GM19455 (cell line): ENCODE measurements at regions not wholly inside any gene's neighbourhood (a gene's known extent, or its start where the extent isn't known, plus 50 kb on each side); places are given as distances from the start of the nearest gene placed in this dataset.
"Not testable (repeated sequence)": the region's sequence is repeated elsewhere in the genome, so short reads cannot be mapped to it uniquely, and the experiment has no call there.

Experiments
- ATAC-seq: cut with Tn5 transposase; IDR thresholded peaks from one replicate; pipeline ENCODE4 v1.9.1; 2021; ENCODE audit not compliant: unreplicated experiment

DNA sequence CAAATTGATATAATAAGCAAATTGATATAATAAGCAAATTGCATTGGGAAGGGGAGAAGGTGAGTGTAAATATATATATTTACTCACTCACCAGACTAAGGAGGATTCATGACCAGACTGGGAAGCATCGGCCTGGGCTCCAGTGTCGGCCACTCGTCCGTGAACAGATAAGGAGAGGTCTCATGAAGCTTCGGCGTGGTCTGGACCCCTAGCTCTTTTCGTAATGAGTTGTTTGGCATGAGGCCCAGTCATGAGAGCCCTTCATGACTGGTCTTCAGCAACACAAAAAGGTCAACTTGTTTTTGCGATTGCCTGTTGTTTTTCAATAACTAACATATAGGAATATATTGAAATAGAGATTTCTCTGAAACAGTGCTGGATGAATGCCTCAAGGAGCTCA lies 222.9 kb upstream of the KCNK2 start:
- ATAC-seq, result no peak

DNA sequence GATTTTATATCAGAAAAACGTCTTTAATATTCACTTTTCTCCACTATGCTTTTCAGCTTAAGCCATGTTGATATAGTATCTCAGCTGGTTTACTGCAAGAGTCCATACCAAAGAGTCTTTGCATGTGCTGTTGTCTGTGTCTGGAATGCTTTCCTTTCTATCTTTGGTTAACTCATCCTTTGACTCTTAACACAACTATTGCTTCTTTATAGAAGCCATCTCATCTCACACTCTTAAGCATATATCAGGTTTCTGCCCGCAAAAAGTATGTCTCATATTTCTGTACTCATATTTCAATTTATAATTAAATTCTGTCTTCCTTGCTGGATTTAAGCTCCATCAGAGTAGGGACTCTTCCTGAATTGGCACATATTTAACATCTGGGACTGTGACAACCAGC lies 220.9 kb upstream of the KCNK2 start:
- no peak for ATAC-seq

DNA sequence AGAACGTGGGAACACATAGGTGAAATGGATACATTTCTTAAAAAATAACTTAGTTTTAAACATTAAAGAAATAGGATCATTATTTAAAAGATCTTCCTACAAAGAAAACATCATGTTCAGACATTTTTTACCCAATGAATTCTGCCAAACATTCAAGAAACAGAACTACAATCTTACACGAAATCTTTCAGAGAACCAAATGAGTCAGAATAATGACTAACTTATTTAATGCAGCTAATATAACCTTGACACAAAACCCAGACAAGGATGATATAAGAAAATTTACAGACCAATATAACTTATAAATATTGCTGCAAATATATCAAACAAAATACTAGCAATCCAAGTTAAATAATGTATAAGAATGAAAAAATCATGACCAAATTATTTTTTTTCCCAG lies 220.1 kb upstream of the KCNK2 start:
- no peak for ATAC-seq

DNA sequence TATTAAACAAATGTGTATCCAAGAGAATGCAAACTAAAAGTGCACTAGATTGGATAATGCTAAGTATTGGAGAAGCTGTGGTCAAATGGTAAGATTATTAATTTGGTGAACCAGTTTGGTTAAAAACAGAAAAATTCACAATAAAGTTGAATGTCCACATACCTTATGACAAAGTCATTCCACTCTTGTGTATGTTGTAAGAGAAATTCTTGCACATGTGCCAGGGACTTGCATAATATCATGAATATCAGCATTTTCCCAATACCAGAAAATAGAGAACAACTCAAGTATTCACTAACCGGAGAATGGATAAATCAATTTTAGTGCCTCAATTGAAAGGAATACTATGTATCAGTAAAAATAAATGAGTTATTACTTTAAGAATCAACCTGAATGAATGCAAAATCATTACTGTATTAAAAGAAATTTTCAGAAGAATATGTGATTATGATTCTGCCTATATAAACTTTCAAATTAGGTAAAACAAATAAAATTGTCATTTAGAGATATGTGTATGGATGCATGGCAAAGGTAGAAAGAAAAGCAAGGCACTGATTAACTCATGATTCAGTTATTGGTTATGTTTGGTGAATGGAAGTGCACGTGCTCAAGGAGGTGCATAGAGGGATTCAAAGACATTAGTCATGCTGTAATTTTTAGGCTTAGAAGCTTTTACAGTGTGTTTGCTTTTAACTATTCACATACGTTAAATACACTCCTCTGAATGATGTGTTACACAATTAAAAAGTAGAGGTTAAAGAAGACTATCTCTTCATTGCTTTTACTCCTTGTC lies 217.4 kb upstream of the KCNK2 start:
- no peak for ATAC-seq

DNA sequence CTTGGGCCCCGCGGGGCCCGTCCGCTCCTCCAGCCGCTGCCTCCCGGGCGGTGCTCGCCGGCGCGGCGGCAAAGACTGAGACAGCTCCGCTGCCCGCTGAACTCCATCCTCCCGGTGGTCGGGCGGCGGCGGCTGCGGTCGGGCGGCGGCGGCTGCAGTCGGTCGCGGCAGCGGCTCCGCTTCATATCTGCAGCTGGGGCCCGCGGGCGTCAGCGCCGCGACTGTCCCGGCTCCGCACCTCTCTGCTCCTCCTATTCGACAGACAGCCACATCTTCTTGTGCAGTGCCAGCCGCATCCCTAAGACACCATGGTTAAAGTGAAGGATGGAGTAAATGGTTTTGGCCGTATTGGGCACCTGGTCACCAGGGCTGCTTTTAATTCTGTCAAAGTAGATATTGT lies 212.1 kb upstream of the KCNK2 start:
- ATAC-seq, result not testable (repeated sequence)

DNA sequence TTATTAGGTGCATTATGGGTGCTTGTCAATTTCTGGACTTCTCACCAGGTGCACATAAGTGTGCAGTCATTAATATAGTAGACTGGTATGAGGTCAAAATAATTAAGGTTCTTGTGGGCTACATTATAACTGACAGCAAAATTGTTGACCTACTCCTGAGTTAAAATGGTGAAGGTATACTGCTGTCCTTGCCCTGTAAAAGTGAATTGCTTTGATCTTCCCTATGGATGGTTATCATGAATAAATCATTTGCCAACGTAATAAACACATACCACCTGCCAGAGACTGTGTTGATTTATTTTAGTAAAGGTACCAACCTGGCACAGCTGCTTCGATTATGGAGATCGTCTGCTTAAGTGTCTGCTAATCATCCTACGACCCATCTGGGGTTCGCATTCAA lies 201.6 kb upstream of the KCNK2 start:
- ATAC-seq, result no peak

DNA sequence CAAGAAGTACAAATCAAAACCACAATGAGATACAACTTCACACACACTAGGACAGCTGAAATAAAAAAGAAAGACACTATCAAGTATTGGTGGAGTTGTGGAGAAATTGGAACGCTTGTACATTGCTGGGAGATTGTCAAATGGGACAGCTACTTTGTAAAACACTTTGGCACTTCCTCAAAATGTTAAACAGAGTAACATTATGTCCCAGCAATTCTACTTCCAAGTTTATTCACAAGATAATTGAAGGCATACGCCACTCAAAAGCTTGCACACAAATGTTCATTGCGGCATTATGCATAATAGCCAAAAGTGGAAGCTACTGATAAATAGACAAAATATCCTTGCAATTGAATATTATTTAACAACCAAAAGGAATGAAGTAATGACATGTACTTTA lies 199.9 kb upstream of the KCNK2 start:
- no peak for ATAC-seq

DNA sequence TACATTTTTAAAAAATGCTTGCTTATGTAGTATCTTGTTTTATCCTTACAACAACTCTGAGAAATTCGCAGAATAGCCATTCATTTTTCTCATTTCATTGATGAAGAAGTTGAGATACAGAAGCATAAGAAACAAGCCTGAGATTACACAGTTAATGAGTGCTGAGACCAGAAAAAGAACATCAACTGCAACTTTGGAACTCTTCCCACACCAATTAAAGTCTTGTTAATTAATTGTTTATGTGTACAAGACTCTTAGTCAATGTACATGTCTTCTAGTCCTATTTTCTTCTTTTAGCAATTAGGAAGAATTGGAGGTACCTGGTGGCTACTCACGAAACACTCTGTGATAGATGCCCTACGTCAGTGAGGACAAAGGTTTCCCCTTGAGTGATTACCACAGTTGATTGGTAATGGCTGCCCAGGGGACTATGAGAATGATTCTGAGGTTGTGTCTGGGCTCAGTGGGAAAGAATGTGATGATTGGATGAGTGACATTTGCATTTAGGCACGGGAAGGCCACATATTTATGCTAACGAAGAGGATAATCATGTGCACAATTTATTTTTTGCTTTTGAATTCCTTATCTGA lies 187.4 kb upstream of the KCNK2 start:
- ATAC-seq, result no peak

DNA sequence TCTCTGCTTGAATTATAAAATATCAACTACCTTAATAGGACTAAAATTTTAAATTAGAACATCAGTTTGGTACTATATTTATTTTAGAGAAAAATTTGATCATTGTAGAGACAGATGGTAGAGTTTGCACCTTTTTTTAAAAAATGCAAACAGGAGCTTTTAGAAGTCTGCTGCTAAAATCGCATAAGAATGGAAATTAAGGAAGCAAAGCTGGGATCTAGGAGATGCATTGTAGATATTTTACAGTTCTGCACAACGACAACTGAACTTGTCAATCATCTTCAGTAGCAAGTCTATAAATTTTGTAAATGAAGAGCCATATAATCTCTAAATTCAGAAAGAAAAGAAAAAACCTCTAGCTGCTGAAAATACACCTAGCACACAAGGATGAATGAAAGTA lies 185.6 kb upstream of the KCNK2 start:
- no peak for ATAC-seq

DNA sequence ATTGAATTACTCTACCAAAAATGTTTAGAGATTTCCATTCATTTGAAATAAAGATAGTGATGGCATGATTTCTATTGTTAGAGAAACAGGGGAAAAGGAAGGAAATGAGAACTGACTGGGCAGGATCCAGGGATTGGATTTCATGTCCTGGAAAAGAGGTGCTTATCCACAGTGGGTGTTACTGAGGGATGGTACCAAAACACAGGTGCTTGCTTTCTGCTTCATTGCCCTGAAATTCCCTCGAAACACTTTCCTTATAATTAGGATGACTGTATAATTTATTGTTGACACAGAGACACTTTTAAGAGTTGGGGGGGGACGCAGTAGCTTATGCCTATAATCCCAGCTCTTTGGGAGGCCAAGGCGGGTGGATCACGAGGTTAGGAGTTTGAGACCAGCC lies 185.0 kb upstream of the KCNK2 start:
- no peak for ATAC-seq

DNA sequence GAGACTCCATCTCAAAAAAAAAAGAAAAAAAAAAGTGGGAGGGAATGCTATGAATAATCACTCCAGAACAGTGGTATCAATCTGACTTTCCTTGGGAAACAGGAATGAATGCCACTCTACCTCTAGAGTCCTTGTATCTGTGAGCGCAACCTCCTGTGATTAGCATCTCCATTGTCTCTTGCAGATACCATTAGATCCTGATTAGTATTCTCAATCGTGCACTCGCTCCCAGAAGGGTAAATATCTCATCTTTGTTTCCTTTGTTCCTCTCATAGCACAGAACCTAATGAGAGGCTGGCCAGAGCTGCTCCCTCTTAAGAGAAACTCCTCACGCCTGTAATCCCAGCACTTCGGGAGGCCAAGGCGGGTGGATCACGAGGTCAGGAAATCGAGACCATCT lies 184.4 kb upstream of the KCNK2 start:
- ATAC-seq, result no peak

DNA sequence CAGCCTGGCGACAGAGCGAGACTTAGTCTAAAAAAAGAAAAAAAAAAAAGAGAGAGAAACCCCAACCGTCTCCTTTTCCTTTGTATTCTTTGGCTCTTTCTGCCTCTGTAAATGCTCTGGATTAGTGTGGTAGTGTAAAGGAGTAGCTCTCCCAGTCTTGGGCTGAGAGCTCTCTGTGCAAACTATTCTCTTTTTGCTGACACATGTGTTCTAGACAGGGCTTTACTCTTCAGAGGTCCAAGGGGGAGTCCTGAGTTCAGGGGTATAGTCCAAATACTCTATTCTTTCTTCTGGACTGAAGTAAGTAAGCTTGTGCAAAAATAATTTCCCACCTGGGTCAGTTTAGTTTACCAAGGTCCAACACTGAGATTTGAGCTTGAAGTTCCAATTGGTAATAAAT lies 183.8 kb upstream of the KCNK2 start:
- no peak for ATAC-seq

DNA sequence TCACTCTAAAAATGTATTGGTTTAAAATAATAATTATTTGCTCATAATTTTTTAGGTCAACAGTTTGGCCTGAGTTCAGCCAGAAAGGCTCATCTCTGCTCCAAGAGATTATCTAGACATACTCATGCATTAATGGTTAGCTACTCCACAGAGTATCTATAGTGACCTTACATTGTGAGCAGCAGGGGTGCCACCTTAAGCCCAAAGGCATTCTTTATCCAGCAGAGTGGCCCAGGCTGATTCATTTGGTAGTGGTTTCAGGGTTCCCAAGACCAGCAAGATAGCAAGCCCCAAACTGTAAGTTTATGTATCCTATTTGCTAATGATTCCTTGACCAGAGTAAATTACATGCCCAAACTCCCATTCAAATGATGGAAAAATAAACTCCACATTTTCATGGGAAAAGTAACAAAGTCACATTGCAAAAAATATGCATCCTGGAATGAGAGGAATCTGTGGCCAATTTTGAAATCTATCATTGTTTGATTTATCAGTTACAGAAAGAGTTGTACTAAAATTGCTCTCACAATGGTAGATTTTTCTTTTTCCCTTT lies 182.6 kb upstream of the KCNK2 start:
- ATAC-seq, result no peak

DNA sequence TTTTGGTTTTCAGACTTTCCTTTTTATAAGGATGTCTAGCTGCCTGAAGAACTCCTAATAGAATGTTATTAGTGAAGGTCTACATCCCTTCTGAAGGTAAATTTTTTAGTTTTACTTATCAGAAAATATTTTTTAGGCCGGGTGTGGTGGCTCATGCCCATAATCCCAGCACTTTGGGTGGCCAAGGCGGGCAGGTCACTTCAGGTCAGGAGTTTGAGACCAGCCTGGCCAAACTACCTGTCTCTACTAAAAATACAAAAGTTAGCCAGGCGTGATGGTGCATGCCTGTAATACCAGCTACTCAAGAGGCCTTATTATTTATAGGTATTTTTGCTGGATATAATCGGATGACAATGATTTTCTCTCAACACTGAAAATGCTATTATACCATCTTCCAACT lies 181.9 kb upstream of the KCNK2 start:
- no peak for ATAC-seq

DNA sequence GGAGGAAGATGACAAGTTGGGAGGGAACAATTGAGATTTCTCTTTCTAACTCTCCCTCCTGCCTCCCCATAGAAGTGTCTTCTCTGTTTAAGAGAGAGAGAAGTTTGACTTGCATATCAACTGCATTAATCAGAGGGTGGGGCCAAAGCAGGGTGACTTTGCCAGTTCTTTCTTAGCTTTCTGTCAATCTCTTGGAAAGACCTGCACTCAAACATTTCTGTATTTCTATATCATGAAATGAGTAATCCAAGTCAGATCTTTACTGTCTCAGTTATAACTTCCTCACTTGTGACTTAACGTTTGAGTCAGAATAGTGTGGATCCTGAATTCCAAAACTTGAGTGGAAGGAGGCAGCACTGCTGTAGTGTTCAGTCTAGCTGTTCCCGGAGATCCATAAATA lies 180.8 kb upstream of the KCNK2 start:
- ATAC-seq, result no peak

DNA sequence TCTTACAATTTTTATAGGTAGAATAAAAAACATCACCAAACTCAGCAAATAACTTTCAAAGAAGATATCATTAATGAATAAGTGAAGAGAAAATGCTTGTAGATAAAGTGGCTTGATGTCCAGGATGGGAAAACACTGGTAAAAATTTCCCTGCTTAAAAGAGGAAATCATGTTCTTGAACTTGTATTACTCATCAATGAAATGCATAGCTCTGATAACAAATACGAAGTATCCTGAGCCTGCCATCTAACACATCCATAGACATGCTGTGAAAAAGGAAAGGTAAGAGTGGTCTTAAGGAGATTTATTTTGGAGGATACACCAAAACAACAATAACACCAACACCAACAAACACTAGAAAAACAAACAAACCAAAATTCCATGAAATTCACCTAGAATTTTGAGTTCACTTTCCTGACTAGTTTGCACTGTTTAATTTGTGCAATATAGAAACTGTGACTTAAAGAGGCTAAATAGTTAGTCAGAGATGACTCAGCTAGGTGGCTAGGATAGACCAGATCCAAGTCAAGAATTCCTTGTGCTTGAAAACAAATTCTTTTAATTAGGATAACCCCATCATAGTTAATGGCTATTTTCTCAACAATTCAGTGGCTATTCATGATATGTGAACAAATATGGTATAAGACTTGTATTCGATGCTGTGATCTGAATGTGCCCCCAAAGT lies 179.8 kb upstream of the KCNK2 start:
- no peak for ATAC-seq

DNA sequence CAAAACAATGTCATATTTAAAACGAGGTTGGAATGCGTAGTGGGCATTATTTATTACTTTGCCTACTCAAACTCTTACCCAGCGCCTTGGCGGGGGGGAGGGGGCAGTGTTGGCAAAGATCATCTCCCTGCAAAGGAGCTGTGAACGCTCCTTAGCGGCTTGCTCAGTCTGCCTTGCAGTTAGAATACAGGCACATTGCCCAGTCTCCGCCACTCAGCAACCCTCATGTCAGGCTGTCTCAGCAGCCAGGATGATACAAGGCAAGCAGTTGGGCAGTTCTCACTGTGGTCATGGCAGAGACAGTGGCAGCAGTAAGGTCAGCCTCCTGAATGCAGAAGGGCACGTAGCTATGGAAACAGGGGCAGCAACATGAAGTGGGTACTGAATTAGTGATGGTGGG lies 170.4 kb upstream of the KCNK2 start:
- no peak for ATAC-seq

DNA sequence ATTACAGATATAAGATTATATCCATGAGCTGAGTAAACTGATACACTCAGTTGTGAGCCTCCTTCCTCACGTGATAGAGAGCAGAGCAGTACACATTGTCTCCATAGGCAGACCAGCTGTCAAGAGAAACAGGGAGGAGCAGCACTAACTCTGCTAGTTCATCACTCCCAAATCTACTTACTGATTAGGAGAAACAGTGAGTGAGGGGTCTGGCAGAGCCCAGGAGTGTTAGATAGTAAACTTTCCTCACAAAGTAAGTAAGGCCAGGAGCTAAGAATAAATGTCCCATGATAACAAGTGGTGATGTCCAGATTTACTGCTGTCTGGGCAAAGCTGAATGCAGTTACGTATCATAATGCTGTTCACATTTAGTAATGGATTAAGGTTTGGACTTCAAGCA lies 168.6 kb upstream of the KCNK2 start:
- ATAC-seq, result no peak

DNA sequence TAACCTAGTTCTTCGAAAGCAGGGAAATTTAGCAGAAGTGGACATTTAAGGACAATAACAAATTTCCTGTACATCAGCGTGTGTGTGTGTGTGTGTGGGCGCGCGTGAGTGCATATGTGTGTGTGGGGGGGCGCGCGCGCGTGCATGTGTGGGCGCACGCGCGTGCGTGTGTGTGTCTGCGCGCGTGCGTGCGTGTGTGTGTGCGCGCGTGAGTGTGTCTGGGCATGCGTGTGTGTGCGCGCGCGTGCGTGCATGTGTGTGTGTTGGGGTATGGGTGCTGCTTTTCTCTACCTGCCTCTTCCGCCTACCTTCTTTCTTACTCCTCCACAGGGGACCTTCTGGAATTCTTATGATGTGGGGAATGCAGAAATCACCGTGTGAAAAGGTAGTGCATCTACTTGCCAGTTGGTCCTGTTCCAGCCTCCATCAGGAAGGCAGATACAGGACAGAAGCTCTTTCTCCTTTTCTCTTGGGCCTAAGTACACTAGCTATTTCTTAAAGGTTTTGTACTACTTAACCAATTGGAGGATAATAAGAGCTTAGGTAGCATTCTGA lies 165.4 kb upstream of the KCNK2 start:
- no peak for ATAC-seq

DNA sequence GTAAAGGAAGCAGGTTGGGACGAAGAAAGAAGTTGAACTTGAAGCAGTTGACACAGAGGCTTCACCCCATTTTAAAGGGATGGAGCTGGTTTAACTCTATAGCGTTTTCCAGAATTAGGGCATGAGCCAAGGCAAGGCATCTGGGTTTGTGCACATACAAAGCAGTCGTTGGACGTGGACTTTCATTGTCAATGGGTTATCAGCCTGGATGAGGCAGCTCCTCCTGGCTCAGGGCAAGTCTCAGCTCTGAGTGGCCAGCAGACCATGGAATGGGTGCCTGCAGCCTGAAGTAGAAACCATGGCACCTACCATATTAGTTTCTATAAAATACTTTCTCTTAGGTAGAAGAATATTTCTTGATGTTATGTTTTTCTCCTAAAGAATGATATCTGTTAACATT lies 163.8 kb upstream of the KCNK2 start:
- ATAC-seq, result no peak

DNA sequence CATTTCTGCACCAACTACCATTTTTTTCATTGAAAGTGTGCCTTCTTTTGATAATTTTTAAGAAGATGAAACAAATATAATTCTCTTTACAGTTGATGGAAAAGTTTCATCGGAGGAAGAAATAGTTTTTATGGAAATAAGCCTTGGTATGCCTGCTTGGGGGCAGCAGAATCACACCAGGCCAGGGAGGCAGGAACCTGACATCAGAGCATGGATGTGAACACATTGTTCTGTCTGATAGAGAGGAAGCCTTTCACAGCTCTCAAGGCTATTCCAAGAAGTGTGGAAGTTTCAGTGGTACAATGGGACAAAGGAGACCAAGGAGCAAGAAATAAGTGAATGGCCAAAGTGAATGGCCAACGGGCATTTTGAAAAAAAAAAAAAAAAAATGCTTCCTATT lies 162.2 kb upstream of the KCNK2 start:
- ATAC-seq, result no peak
